Cerebellar cortex (tissue), 1 donor: ENCODE measurements at regions not wholly inside any gene's neighbourhood (a gene's known extent, or its start where the extent isn't known, plus 50 kb on each side); places are given as distances from the start of the nearest gene placed in this dataset.
"Not testable (repeated sequence)": the region's sequence is repeated elsewhere in the genome, so short reads cannot be mapped to it uniquely, and the experiment has no call there.

Source experiments
- DNase-seq: peaks from one replicate; pipeline ENCODE4 v3.0.0-alpha.2; 2015; ENCODE audit warnings: low spot score

DNA sequence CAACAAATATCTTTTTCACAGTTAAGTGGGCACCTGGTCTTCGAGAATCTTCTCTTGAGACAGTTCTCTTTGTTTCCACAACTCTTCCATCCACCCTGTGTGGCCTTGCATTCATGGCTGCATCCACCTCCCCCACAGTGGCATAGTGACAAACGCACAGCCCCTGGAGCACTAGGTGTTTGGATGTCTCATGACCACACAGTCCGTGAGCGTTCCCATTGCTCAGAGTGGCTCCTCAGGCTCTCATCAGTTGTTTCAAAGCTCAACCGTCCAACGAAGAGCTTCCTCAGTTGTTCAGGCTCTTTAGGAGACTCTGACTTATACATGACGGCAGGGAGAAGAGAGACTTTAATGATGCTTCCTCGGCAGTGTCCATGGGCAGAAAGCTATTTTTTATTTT, 191.6 kb downstream of the CDRT15L2 start:
- no peak for DNase-seq

DNA sequence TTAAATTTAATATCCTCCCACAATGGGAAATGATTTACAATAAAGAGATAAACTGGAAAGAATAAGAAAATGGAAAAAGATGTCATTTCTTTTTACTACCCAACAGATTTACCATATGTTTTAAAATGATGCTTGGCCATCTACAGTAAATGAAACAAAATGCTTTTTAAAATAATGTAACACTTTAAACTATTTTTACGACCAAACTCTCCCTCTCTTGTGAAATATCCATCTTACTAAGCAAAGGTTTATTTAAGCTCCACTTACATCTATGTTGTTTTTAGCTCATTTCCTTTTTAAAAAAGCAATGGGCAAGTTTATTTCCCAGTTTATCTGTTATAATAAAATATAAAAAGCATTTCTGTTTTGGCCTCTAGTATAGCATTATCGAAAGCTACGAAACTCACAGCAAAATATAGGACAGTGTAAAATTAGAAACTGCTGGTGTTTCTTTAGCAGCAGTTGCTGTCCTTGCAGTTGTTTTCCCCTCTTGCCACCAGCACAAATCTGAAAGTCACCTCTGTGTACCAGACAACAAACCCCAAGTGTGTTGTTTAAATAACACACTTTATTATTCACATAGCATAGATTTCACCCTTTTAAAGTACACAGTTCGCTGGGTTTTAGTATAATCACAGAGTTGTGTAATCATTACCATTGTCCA, 195.1 kb downstream of the CDRT15L2 start:
- no peak for DNase-seq

DNA sequence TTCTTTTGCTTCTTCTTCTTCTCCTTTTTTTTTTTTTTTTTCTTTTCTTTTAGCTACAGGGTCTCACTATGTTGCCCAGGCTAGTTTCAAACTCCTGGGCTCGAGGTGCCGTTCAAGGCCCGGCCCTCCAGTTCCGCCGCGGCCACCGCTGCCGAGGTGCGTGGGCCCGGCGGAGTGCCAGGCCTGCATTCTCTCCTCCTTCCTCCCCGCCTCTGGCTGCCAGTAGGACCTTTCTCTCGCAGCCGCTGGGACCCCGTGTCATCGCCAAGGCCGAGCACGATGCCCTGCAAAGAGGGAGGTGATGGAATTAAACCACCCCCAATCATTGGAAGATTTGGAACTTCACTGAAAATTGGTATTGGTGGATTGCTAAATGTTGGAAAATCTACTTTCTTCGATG, 195.8 kb downstream of the CDRT15L2 start:
- no peak for DNase-seq

DNA sequence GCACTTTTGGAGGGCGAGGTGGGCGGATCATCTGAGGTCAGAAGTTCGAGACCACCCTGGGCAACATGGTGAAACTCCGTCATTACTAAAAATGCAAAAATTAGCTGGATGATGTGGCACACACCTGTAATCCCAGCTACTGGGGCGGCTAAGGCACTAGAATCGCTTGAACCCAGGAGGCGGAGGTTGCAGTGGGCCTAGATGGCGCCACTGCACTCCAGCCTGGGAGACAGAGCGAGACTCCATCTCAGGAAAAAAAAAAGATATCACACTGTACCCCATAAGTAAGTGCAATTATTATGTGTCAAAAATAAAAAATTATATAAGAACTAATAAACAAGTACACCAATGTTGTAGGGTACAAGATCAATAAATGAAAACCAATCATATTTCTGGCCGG, 200.0 kb downstream of the CDRT15L2 start:
- DNase-seq, result no peak

DNA sequence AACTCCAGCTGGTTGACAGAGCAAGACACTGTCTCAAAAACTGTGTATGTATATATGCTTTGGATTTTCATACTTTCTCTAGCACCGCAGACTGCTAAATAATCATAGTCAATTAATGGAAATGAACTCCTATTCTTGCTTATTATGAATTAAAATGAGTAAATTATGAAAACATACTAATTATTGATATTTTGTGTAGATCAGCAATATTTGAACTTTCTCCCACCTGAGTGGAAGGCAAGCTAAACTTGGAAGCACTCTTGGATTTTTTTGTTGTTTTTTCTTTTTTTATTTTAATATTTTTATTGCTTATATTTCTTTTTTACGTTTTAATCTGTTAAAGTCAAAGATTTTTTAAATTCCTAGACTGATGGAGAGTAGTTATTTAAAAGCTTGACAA, 201.7 kb downstream of the CDRT15L2 start:
- no peak for DNase-seq

DNA sequence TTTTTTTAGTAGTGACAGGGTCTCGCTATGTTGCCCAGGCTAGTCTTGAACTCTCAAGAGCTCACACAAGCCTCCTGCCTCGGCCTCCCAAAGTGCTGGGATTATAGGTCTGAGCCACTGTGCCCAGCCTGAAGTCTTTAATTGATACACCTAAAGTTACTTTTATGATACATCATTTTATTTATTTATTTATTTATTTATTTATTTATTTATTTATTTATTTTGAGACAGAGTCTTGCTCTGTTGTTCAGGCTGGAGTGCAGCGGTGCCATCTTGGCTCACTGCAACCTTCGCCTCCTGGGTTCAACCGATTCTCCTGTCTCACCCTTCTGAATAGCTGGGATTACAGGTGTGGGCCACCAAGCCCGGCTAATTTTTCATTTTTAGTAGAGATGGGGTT, 202.3 kb downstream of the CDRT15L2 start:
- not testable (repeated sequence) for DNase-seq

DNA sequence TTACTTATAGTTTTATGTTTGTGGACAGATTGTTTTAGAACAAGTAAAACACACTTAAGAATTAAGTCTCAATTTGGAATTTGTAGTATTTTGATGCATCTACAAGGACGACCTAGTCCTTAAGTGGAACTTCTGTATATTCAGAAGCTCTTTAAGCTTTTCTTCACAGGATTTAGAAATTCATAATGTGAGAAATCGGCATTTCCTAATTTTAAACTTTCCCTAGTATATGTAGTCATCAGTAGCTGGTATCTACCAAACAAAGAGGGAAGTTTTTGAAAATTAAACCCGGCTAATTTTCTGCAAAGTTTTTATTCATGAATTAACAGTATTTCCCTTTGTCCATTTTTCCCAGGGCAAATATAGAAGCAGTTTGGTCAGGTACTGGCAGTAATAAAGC, 203.6 kb downstream of the CDRT15L2 start:
- no peak for DNase-seq

DNA sequence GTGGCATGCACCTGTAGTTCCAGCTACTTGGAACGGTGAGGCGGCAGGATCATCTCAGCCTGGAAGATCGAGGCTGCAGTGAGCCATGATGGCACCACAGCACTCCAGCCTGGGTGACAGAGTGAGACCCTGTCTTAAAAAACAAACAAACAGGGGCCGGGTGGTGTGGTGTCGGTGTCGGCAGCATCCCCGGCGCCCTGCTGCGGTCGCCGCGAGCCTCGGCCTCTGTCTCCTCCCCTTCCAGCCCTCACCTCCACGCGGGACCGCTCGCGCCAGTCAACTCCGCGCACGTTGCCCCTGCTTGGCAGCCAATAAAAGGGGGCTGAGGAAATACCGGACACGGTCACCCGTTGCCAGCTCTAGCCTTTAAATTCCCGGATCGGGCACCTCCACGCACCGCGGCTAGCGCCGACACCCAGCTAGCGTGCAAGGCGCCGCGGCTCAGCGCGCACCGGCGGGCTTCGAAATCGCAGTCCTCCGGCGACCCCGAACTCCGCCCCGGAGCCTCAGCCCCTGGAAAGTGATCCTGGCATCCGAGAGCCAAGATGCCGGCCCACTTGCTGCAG, 204.7 kb downstream of the CDRT15L2 start:
- DNase-seq, result no peak

DNA sequence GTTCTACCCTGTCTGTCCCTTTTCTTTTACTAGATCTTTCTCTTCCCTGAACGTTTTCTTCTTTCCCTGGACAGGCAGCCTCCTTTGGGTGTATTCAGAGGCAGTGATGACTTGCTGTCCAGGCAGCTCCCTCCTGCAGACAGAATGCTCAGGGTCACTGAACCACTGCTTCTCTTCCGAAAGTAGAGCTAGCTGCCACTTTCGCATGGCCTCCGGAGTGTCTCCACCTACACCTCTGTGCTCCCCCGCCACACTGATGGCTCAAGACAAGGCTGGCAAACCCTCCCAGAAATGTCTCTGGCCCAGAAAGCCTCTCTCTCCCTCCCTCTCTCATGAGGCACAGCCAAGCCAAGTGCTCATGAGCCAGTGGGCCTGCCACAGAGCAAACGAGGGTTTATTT, 207.8 kb downstream of the CDRT15L2 start:
- DNase-seq, result no peak

DNA sequence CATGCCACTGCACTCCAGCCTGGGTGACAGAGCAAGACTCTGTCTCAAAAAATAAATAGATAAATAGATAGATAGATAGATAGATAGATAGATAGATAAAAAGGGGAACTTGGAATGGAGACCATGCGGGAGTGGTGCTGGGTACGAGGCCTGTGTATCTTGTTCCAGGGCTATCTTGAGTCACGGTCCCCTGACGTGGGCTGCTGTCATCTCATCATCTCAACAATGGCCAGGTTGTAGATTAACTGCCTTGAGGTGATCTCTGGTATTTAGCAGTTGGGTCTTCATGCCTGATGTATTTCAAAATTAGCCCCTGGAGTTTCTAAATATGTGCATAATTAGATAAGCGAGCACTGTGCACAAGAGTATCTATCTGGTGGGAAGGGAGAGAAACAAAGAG, 212.1 kb downstream of the CDRT15L2 start:
- DNase-seq, result no peak

DNA sequence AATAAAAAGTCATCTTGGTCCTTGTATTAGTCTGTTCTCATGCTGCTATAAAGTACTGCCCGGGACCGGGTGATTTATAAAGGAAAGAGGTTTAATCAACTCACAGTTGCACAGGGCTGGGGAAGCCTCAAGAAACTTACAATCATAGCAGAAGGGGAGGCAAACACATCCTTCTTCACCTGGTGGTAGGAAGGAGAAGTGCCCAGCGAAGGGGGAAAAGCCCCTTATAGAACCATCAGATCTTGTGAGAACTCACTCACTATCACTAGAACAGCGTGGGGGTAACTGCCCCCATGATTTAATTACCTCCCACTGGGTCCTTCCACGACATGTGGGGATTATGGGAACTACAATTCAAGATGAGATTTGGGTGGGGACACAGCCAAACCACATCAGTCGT, 215.0 kb downstream of the CDRT15L2 start:
- not testable (repeated sequence) for DNase-seq

DNA sequence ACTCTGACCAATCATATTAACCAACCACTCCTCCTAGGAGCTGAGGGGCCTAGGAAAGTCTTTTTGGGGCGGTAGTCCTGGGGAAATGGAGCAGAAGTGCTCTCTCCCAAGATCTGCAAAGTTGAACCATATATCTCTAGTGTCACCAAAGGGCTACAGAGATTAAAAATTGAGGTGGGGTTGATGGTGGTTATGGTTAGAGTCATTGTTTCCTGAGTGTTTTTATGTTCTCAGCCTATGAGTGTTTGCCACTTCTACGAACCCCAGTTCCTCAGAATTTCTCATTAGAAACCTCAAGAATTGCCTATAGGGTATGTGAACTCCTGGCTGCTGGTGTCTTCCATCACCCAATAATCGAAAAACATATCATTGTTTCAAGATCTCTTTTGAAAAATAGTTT, 217.8 kb downstream of the CDRT15L2 start:
- DNase-seq, result no peak

DNA sequence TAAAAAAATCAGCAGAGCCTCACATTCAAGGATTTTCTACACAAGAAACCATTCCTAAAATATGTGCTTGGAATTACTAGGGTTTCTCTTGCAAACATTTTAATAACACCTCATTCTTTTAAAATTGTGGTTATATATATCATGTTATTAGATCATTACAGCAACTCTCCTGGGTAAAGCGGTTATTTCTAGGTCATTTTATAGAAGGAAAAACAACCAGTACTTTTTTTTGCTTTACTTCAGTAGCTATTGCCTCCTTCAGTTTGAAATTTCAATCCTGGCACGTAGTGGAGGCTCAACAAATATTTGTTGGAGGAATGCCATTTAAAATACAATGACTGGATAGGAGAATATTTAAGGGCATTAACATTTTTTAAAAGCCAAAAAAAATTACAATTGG, 220.6 kb downstream of the CDRT15L2 start:
- DNase-seq, result no peak

DNA sequence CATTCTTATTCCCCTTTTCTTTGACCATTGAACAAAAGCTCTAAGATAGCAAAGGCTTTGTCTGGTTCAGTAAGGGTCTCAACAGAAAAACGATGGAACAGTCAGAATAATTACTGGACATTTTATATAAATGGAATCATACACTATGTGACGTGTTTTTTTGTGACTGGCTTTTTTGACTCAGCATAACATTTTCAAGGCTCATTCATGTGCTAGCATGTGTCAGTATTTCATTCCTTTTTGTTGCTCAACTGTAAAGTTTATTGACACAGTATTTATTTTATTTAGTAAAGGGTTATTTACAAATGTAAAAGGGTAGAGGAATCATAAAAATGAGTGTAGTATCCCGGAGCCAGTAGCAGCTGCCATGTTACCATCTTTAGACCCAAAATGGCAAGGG, 226.2 kb downstream of the CDRT15L2 start:
- no peak for DNase-seq

DNA sequence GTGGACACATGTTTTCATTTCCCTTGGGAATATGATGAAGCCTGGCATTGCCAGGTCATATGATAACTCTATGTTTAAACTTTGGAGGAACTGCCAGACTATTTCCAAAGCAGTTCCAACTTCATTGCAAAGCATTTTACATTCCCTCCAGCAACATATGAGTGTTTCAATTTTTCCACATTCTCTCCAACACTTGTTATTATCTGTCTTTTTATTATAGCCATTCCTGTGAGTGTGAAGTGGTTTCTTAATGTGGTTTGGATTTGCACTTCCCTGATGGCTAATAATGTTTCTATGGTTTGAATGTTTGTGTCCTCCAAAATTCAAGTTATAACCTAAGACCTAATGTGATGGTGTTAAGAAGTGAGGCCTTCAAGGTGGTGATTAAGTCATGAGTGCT, 228.0 kb downstream of the CDRT15L2 start:
- DNase-seq, result not testable (repeated sequence)

DNA sequence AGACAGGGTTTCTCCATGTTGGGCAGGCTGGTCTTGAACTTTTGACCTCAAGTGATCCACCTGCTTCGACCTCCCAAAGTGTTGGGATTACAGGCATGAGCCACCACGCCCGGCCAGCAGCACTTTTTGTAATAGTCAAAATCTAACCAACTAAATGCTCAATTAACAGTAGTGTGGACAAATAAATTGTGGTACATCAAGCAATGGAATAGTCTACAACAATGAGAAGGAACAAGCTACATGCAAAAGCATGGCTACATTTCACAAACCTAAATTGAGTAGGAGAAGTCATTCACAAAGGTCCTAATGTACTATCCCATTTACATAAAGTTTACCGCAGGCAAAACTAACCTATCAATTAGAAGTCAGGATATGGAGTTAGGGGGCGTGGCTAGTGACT, 227.4 kb downstream of the USP22 start:
- DNase-seq, result not testable (repeated sequence)

DNA sequence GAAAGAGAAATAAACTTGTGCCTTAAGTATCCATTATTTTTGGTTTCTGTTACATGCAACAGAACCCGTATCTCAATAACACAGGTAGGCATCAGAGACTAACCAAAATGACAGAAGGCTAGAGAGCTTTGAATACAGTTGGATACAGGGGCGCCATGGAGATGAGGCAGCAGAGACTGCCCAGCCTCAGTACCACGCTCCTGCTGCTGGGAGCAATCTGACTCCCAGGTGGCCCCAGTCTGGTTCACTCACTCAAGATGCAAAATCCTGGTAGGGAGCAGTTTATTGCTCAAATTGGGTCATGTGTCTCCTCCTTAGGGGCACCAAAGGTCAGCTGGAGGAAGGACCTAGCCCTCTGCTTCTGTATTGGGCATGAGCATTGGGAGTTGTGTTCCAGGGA, 218.9 kb downstream of the USP22 start:
- no peak for DNase-seq

DNA sequence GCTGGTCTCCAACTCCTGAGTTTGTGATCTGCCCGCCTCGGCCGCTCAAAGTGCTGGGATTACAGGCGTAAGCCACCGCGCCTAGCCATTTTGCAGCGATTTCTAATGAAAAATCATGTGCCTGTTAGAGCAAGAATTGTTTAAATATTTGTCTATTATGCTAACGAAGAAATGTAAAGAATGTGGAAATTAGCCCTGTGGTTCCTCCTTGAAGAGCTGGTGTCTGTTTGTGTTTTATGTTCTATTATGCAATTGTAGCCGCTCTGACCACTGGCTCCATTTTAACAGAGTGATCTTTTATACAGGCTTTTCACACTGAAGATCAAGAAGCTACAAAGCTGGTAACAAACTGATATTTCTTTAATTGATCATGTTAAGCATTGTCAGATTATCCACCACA, 217.3 kb downstream of the USP22 start:
- DNase-seq, result no peak

DNA sequence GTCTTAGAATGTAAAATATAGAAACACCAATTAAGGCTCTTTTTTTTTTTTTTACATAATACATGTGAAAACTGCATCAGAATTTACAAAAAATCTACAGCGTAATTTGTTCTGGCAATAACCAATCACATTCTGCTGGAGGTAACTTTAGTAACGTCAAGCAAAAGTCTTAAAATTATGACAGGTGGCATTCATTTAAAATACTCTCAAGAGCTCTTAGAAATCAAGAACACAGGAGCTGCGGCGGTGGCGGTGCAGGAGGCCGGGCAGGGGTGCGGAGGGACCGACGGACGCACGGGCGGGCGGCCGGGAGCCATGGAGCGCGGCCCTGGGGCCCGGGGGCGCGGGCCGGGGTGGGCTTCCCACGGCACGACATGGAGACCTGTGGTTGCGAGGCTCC, 202.4 kb downstream of the USP22 start:
- DNase-seq, result not testable (repeated sequence)

DNA sequence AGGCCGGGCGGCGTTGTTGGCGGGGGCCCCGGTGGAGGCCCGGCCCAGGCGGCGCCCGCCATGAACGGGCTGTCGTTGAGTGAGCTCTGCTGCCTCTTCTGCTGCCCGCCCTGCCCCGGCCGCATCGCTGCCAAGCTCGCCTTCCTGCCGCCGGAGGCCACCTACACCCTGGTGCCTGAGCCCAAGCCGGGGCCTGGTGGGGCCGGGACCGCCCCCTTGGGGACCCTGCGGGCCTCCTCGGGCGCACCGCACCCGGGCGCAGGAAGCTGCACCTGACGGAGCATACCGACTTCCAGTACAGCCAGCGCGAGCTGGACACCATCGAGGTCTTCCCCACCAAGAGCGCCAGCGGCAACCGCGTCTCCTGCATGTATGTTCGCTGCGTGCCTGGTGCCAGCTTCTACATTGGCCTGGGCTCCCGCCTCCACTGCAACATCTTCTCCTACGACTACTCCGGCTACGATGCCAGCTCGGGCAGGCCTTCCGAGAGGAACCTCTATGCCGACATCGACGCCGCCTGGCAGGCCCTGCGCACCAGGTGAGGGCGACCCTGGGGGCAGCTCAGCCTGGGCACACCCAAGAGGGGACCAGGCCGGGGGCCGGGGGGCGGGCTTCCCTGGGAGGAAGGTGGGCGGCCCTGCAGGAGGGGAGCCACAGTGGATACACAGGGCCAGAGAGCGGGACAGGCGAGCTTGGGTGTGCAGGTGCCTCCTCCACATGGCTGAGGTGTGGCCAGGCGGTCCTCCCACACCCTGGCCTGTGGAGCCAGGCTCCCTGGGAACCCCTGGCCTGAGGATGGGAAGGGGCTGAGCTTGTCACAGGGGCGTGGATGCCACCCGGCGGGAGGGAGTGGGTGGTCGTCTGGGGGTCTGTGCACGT, 201.6 kb downstream of the USP22 start:
- DNase-seq, result not testable (repeated sequence)

DNA sequence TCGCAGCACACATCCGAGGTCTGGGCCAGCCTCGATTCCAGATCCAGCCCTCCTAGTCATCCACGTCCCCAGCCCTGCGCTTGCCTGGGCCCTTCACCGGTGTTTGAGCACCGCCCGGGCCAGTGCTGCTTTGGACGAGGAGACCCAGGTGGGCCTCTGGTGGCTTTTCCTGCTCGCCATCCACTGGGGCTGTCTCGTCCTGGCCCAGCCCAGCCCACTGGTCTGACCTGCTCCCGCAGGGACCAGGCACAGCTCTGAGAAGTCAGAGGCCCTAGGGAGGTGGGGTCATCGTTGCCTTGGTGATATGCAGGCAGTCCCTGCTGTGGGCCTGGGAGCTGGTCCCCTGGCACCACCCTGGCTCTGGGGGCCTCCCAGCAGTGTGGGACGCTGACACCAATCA, 200.8 kb downstream of the USP22 start:
- not testable (repeated sequence) for DNase-seq

DNA sequence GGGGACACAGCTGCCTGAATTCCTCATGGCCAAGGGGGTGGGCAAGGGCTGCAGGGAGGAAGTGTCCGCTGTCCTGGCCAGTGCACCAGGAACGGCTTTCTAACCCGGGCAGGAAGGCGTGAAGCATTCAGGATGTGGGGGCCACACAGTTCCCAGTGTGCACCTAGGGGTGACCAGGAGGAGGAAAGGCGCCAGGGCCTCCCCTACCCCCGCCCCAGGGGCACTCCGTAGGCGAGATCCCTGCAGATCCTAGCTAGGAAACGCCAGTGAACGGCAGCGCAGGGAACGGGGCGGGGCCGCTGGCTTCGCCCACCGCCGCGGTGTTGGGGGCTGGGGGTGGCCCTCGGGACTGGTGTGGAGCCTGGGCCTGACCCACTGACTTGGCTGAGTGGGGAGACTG, 199.6 kb downstream of the USP22 start:
- not testable (repeated sequence) for DNase-seq
